Thyroid gland (tissue), 4 donors: ENCODE measurements at regions not wholly inside any gene's neighbourhood (a gene's known extent, or its start where the extent isn't known, plus 50 kb on each side); places are given as distances from the start of the nearest gene placed in this dataset.
A peak's percentile ranks its signal among the peaks of the same experiment; 100 is the strongest.

Source experiments
- DNase-seq, 2 donors: peaks; one replicate each; pipeline ENCODE4 v3.0.0-alpha.2; 2019
- H3K27ac ChIP-seq, 3 donors: fragments of 200-600 bp; sonication (generic); 1 replicate in 2 of 3; 2 replicates in 1 of 3; pipeline ENCODE4 v1.5.1; 2016 to 2019; ENCODE audit warnings: mild to moderate bottlenecking in 1 of 3, moderate library complexity in 1 of 3
- H3K27me3 ChIP-seq: fragments of 200-600 bp; sonication (generic); one replicate; pipeline ENCODE4 v1.5.1; 2019
- H3K36me3 ChIP-seq, 2 donors: fragments of 200-600 bp; sonication (generic); one replicate each; pipeline ENCODE4 v1.5.1; 2016 to 2019
- H3K4me1 ChIP-seq, 2 donors: fragments of 200-600 bp; sonication (generic); one replicate each; pipeline ENCODE4 v1.5.1; 2017 to 2019
- H3K4me3 ChIP-seq, 3 donors: fragments of 200-600 bp; sonication (generic); replicated peaks in 1 of 3; 1 replicate in 2 of 3; 2 replicates in 1 of 3; pipeline ENCODE4 v1.5.1; 2016; ENCODE audit warnings: mild to moderate bottlenecking in 1 of 3
- H3K9me3 ChIP-seq: fragments of 200-600 bp; sonication (generic); one replicate; pipeline ENCODE4 v1.5.1; 2017
- POLR2A ChIP-seq, 2 donors: fragments of 450-650 bp; IDR thresholded peaks; one replicate each; pipeline ENCODE4 v1.6.1; 2017; ENCODE audit warnings: antibody characterized with exemption in 2 of 2, mild to moderate bottlenecking in 2 of 2, moderate library complexity in 1 of 2
- WGBS, 2 donors: methylation state at CpG; one replicate each; pipeline ENCODE4 v1.1.5; 2017; 5-methylcytosine and 5-hydroxymethylcytosine counted together
- intact Hi-C: fragments of 100-400 bp; cut with DNase I; formaldehyde crosslinking; loops from one replicate; pipeline ENCODE4 v1.15.1; 2023
- TF ChIP-seq, protein P1 (sequence below), 6 experiments: fragments of 200-600 bp in 3 of 6; fragments of 450-650 bp in 3 of 6; sonication (generic) in 3 of 6; IDR thresholded peaks; one replicate each; pipeline ENCODE4 v1.5.1; 2016 to 2019; ENCODE audit warnings: antibody characterized with exemption in 6 of 6, mild to moderate bottlenecking in 2 of 6, inconsistent platforms in 1 of 6, moderate library complexity in 1 of 6

DNA sequence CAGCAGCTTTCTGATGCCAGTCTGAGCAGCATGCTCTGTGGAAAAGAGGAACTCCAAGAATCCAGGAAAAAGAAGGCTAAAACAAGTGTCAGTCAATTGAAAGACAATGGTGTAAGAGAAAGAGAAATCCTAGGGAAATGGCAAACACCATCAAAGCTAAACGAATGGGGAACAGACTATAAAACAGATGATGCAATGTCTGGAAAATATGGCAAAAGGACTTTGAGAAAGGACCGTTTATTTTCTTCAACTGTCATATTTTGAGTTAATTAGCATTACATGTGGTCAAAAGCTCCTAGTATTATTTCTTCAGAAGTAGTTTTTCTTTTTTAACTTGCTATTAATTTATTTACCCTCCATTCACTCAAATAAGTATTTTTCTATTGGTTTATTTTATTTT lies 465.2 kb downstream of the LRRC70 start:
- no peaks in the 10 kb centered on the region for H3K36me3 ChIP-seq
- H3K27me3 ChIP-seq = no peaks in the 10 kb centered on the region
- WGBS, 2 donors = 49 to 68% methylated on average over 2 of the region's 2 CpGs
- intact Hi-C loops = no loop called here
- no peak overlapping the region for H3K4me3 ChIP-seq
- H3K9me3 ChIP-seq = no peaks in the 10 kb centered on the region
- no peaks in the 10 kb centered on the region for H3K4me1 ChIP-seq
- no peak for TF ChIP-seq POLR2A (IDR thresholded peaks at IDR 0.05)
- TF ChIP-seq, protein P1, sequence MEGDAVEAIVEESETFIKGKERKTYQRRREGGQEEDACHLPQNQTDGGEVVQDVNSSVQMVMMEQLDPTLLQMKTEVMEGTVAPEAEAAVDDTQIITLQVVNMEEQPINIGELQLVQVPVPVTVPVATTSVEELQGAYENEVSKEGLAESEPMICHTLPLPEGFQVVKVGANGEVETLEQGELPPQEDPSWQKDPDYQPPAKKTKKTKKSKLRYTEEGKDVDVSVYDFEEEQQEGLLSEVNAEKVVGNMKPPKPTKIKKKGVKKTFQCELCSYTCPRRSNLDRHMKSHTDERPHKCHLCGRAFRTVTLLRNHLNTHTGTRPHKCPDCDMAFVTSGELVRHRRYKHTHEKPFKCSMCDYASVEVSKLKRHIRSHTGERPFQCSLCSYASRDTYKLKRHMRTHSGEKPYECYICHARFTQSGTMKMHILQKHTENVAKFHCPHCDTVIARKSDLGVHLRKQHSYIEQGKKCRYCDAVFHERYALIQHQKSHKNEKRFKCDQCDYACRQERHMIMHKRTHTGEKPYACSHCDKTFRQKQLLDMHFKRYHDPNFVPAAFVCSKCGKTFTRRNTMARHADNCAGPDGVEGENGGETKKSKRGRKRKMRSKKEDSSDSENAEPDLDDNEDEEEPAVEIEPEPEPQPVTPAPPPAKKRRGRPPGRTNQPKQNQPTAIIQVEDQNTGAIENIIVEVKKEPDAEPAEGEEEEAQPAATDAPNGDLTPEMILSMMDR (IDR thresholded peaks at IDR 0.05) = no peak
- H3K27ac ChIP-seq = no peak overlapping the region
- no peak for DNase-seq

DNA sequence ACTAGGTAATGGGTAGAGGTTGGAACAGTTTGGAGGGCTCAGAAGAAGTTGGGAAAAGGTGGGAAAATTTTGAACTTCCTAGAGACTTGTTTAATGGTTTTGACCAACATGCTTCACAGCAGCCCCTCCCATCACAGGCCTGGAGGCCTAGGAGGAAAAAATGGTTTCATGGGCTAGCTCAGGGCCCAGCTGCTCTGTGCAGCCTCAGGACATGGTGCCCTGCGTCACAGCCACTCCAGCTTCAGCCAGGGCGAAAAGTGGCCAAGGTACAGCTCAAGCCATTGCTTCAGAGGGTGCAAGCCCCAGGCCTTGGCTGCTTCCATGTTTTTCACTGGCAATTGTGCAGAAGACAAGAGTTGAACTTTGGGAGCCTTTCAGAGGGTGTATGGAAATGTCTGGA lies 453.7 kb downstream of the LRRC70 start:
- TF ChIP-seq, protein P1 (IDR thresholded peaks at IDR 0.05) = no peak
- TF ChIP-seq POLR2A (IDR thresholded peaks at IDR 0.05) = no peak
- 40 to 75% methylated on average over 1 to 2 of the region's 2 CpGs for WGBS, 2 donors

DNA sequence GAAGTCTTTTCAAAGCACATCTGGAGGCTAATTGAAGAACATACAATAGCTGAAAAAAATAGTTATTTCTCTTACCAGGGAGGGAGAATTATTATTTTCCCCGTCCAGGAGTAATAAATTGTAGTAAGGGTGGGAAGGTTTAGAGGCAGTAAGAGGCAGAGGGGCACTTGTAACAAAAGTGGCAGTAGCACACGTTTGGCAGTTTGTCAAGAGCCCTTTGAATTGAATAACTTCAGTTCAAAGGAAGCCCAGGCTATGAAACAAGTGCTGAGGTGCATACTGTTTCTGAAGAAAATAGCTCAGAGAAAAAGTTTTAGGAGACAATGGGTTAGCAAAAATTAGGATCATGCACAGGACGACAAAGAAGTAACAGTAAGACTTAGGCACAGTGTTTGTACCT lies 451.3 kb downstream of the LRRC70 start:
- Histone ChIP-seq H3K4me1 (no peaks in the 10 kb centered on the region), H3K9me3 (no peaks in the 10 kb centered on the region), H3K27ac (no peak overlapping the region), H3K36me3 (no peaks in the 10 kb centered on the region), H3K4me3 (no peak overlapping the region), H3K27me3 (no peaks in the 10 kb centered on the region)
- DNase-seq = peak; percentile 8 to 14
- 22 to 27% methylated on average over 3 of the region's 3 CpGs for WGBS, 2 donors
- no peak for TF ChIP-seq POLR2A (IDR thresholded peaks at IDR 0.05)
- TF ChIP-seq, protein P1 (IDR thresholded peaks at IDR 0.05) = no peak
- intact Hi-C loops = no loop called here

More for the DNA sequence above, 453.7 kb downstream of the LRRC70 start:
- no peaks in the 10 kb centered on the region for H3K36me3 ChIP-seq
- no peaks in the 10 kb centered on the region for H3K4me1 ChIP-seq
- H3K9me3 ChIP-seq = no peaks in the 10 kb centered on the region
- H3K27ac ChIP-seq = no peak overlapping the region
- no peak overlapping the region for H3K4me3 ChIP-seq
- intact Hi-C loops = no loop called here
- DNase-seq = no peak
- no peaks in the 10 kb centered on the region for H3K27me3 ChIP-seq

DNA sequence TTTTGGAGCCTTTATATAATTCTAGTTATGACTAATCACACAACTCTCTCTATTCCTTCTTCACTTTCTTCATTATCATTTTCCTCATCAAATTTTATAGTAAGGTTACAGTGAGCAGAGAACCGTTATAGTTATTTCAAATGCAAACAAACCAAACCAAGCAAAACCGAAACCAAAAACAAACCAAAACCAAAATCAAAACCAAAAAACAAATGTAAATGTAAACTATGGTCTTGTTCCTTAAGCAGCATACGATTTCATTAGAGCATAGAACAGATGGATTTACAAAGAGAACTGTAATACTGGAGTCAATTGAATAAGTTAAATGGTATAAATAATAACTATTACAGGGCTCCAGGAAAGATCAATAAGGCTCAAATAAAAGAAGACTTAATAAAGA lies 447.1 kb downstream of the LRRC70 start:
- Histone ChIP-seq H3K27ac (no peak overlapping the region), H3K36me3 (no peaks in the 10 kb centered on the region)
- intact Hi-C loops = no loop called here

DNA sequence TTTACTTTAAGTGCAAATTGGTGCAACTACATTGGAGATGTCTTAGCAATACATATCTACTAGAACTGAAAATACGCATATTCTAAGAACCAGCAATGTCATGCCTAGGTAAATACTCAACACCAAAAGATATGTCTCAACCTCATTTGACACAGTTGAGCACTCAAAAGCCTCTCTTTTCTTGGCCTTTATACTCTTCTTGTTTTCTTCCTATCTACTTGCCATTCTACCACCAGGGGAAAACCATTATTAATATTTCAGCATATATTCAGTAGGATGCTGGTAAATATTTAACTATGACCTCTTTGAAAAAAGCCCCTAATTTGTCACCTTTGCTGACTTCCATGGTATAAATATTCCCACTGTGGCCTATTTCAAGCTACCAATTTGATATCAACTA lies 443.8 kb downstream of the LRRC70 start:
- no peak overlapping the region for H3K4me3 ChIP-seq
- intact Hi-C loops = no loop called here
- 96 to 98% methylated on average over 1 of the region's 1 CpG for WGBS, 2 donors
- H3K27ac ChIP-seq = no peak overlapping the region
- H3K9me3 ChIP-seq = no peaks in the 10 kb centered on the region
- no peak for TF ChIP-seq POLR2A (IDR thresholded peaks at IDR 0.05)
- no peaks in the 10 kb centered on the region for H3K4me1 ChIP-seq
- DNase-seq = no peak
- H3K36me3 ChIP-seq = no peaks in the 10 kb centered on the region
- H3K27me3 ChIP-seq = no peaks in the 10 kb centered on the region

More for the DNA sequence above, 447.1 kb downstream of the LRRC70 start:
- Histone ChIP-seq H3K4me3 (no peak overlapping the region), H3K4me1 (no peaks in the 10 kb centered on the region), H3K9me3 (no peaks in the 10 kb centered on the region), H3K27me3 (no peaks in the 10 kb centered on the region)
- no peak for DNase-seq
- no peak for TF ChIP-seq POLR2A (IDR thresholded peaks at IDR 0.05)
- 76 to 78% methylated on average over 3 of the region's 3 CpGs for WGBS, 2 donors

DNA sequence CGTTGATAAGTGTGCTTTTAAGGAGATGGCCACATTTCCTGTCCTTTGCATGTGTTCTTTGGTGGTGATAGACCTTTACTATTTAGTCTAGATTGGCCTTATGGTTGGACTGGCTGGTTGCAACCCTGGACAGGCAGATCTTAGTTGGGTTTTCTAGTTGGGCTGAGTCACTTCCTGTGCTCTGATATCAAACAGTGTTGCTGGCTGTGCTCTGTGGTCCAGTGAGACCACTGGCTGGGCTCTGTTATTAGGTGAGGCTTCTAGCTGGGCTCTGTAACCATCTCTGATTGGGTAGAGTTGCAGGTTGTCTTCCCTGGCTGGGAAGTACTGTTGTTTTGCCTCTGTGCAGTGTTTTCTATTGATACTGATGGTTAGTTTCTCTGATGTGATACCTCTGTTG lies 432.5 kb downstream of the LRRC70 start:
- intact Hi-C loops = no loop called here
- 71% methylated on average over 1 of the region's 1 CpG for WGBS, 2 donors

More for the DNA sequence above, 432.5 kb downstream of the LRRC70 start:
- Histone ChIP-seq H3K36me3 (no peaks in the 10 kb centered on the region), H3K27me3 (no peaks in the 10 kb centered on the region), H3K4me3 (no peak overlapping the region), H3K27ac (no peak overlapping the region), H3K9me3 (peaks cover 3% of the 10 kb centered on the region), H3K4me1 (no peaks in the 10 kb centered on the region)
- no peak for TF ChIP-seq POLR2A (IDR thresholded peaks at IDR 0.05)
- TF ChIP-seq, protein P1 (IDR thresholded peaks at IDR 0.05) = no peak
- no peak for DNase-seq
